ENCODE measurements at regions not wholly inside any gene's neighbourhood (a gene's known extent, or its start where the extent isn't known, plus 50 kb on each side); places are given as distances from the start of the nearest gene placed in this dataset.

DNA sequence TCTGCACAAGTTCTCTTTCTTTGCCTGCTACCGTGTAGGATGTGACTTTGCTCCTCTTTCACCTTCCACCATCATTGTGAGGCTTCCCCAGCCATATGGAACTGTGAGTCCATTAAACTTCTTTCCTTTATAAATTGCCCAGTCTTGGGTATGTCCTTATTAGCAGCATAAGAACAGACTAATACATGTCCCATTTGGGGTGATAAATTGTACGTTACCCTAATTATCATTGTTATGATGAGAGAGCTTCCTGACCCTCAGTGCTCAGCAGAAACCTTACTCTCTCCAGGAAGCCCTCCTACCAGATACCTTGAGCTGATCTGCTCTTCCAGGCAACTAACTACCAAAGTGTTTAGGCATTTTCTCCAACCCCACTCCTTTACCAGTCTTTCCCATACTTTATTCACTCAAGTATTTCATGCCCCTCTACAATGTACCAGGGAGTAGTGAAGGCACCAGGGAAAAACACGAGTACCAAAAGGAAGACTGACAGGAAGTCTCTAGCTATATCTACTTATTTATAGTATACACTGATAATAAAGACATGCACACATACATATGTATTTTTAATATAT, 196.2 kb downstream of the MYCN start:
- Histone ChIP-seq H3K4me3 (ENCODE audit: control insufficient read depth in 1 of 7, extremely low read depth in 1 of 7, insufficient read depth in 4 of 7, low read depth in 2 of 7, low read length in 6 of 7) (no peak overlapping the region), H3K27ac (ENCODE audit: insufficient read depth in 1 of 2, low read depth in 1 of 2, low read length in 2 of 2, poor library complexity in 1 of 2, severe bottlenecking in 2 of 2) (no peak overlapping the region), H3K27me3 (replicated peaks in 2 of 5; ENCODE audit: control insufficient read depth in 4 of 5, insufficient read depth in 5 of 5, low read length in 4 of 5) (no peaks in the 10 kb centered on the region), H3K36me3 (ENCODE audit: control insufficient read depth in 4 of 4, insufficient read depth in 4 of 4, low read length in 3 of 4) (no peaks in the 10 kb centered on the region), H3K4me1 (ENCODE audit: control extremely low read depth in 1 of 4, control insufficient read depth in 4 of 4, insufficient read depth in 4 of 4, low read length in 3 of 4) (no peaks in the 10 kb centered on the region), H3K9me3 (ENCODE audit: control extremely low read depth in 1 of 5, control insufficient read depth in 4 of 5, insufficient read depth in 2 of 5, low read depth in 1 of 5, low read length in 4 of 5) (no peaks in the 10 kb centered on the region)
- no peak for DNase-seq
- 100% methylated on average over 1 of the region's 3 CpGs for WGBS (ENCODE audit: insufficient coverage)
- ChIA-PET CTCF (no interaction called here), POLR2A (no interaction called here)

DNA sequence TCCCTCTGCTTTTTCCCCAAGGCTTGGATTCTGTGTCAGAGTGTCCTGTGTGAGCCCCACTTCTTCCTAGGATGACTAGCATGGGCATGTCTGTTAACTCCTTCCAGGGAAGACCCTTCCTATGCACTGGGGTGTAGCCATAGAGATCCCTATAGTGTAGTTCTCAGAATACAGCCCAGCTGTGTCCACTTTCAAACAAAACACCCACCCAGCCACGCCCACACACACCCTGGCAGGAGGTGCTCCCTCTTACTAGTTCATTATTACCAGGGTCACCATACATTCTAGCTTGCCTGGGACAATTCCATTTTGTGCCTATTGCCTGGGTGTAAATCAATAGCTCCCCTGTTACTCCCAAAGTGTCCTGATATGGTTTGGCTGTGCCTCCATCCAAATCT, 195.6 kb downstream of the MYCN start:
- Histone ChIP-seq H3K36me3 (ENCODE audit: control insufficient read depth in 4 of 4, insufficient read depth in 4 of 4, low read length in 3 of 4) (no peaks in the 10 kb centered on the region), H3K27ac (ENCODE audit: insufficient read depth in 1 of 2, low read depth in 1 of 2, low read length in 2 of 2, poor library complexity in 1 of 2, severe bottlenecking in 2 of 2) (no peak overlapping the region), H3K9me3 (ENCODE audit: control extremely low read depth in 1 of 5, control insufficient read depth in 4 of 5, insufficient read depth in 2 of 5, low read depth in 1 of 5, low read length in 4 of 5) (no peaks in the 10 kb centered on the region), H3K4me3 (ENCODE audit: control insufficient read depth in 1 of 7, extremely low read depth in 1 of 7, insufficient read depth in 4 of 7, low read depth in 2 of 7, low read length in 6 of 7) (no peak overlapping the region), H3K27me3 (replicated peaks in 2 of 5; ENCODE audit: control insufficient read depth in 4 of 5, insufficient read depth in 5 of 5, low read length in 4 of 5) (no peaks in the 10 kb centered on the region), H3K4me1 (ENCODE audit: control extremely low read depth in 1 of 4, control insufficient read depth in 4 of 4, insufficient read depth in 4 of 4, low read length in 3 of 4) (no peaks in the 10 kb centered on the region)
- CTCF ChIA-PET, result no interaction called here
- WGBS (ENCODE audit: insufficient coverage), result 83% methylated on average over 1 of the region's 1 CpG
- DNase-seq, result no peak
- POLR2A ChIA-PET, result no interaction called here

DNA sequence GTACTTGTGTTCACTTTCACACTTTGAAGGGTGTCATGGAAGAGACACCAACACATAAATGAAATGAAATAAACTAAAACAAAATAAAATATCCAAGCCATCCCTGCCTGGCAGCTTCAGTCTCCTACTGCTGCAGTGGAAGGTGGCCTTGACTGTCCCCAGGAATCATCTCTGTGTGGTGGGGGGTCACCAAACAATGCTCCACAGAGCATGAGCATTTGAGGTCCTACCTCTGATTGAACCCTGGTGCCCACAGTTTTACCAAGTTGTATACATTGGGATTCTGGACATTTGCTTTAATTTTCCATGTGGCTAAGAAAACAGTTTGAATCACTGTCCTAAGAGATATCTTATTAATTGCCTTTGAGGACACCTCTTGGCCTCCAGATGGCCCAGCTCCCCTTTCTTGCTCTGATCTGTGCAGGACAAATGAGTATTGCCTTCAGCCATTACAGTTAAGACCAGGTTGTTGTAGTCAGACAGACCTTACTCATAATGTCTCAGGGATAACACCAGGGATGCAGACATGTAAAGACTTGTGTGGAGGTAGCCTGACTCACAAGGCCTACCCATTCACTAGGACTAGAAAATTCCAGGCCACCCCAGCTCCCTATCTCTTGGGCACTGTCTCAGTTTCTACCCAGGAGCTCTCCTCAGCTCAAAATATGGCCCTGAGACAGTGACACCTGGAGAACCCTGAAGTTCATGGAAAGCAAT, 195.0 kb downstream of the MYCN start:
- Histone ChIP-seq H3K4me3 (ENCODE audit: control insufficient read depth in 1 of 7, extremely low read depth in 1 of 7, insufficient read depth in 4 of 7, low read depth in 2 of 7, low read length in 6 of 7) (no peak overlapping the region), H3K27ac (ENCODE audit: insufficient read depth in 1 of 2, low read depth in 1 of 2, low read length in 2 of 2, poor library complexity in 1 of 2, severe bottlenecking in 2 of 2) (no peak overlapping the region), H3K36me3 (ENCODE audit: control insufficient read depth in 4 of 4, insufficient read depth in 4 of 4, low read length in 3 of 4) (no peaks in the 10 kb centered on the region), H3K4me1 (ENCODE audit: control extremely low read depth in 1 of 4, control insufficient read depth in 4 of 4, insufficient read depth in 4 of 4, low read length in 3 of 4) (no peaks in the 10 kb centered on the region), H3K9me3 (ENCODE audit: control extremely low read depth in 1 of 5, control insufficient read depth in 4 of 5, insufficient read depth in 2 of 5, low read depth in 1 of 5, low read length in 4 of 5) (no peaks in the 10 kb centered on the region), H3K27me3 (replicated peaks in 2 of 5; ENCODE audit: control insufficient read depth in 4 of 5, insufficient read depth in 5 of 5, low read length in 4 of 5) (no peaks in the 10 kb centered on the region)
- CTCF ChIA-PET, result no interaction called here
- no peak for DNase-seq
- POLR2A ChIA-PET, result no interaction called here

DNA sequence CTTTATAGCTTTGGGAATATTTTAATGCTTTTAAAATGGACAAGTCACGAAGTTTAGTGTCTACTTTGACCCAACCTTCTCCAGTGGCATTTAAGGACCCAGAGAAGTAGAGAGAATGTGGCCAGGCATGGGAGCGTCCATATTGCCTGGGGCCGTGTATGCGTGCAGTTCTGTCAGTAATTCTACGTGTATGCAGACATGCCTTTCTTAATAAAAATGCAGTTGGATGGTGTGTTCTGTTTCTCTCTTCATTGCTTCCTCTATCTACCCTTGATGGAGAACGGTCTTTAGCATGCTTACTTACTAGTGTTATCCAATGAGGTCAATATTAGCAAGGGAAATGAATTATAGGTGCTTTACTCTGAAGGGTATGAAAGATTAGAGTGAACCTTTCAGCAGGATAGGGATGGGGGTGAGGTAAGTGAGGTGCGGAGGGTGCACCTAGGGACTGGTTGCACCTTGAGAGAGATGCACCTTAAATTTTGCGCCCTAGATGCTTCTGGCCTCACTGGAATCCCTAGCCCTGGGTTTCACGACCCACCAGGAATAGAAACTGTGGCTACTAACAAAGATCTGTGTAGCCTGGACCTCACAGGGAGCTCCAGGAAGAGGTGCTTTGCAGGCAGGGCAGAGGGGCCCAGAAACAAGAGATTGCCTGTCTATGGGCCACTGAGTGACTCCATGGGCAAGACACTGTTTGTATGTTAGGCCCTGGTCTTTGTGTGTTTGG, 194.3 kb downstream of the MYCN start:
- no peak for DNase-seq
- Histone ChIP-seq H3K4me1 (ENCODE audit: control extremely low read depth in 1 of 4, control insufficient read depth in 4 of 4, insufficient read depth in 4 of 4, low read length in 3 of 4) (no peaks in the 10 kb centered on the region), H3K36me3 (ENCODE audit: control insufficient read depth in 4 of 4, insufficient read depth in 4 of 4, low read length in 3 of 4) (no peaks in the 10 kb centered on the region), H3K27me3 (replicated peaks in 2 of 5; ENCODE audit: control insufficient read depth in 4 of 5, insufficient read depth in 5 of 5, low read length in 4 of 5) (no peaks in the 10 kb centered on the region), H3K27ac (ENCODE audit: insufficient read depth in 1 of 2, low read depth in 1 of 2, low read length in 2 of 2, poor library complexity in 1 of 2, severe bottlenecking in 2 of 2) (no peak overlapping the region), H3K4me3 (ENCODE audit: control insufficient read depth in 1 of 7, extremely low read depth in 1 of 7, insufficient read depth in 4 of 7, low read depth in 2 of 7, low read length in 6 of 7) (no peak overlapping the region), H3K9me3 (ENCODE audit: control extremely low read depth in 1 of 5, control insufficient read depth in 4 of 5, insufficient read depth in 2 of 5, low read depth in 1 of 5, low read length in 4 of 5) (no peaks in the 10 kb centered on the region)
- WGBS (ENCODE audit: insufficient coverage), result 94% methylated on average over 7 of the region's 9 CpGs
- ChIA-PET POLR2A (no interaction called here), CTCF (no interaction called here)

DNA sequence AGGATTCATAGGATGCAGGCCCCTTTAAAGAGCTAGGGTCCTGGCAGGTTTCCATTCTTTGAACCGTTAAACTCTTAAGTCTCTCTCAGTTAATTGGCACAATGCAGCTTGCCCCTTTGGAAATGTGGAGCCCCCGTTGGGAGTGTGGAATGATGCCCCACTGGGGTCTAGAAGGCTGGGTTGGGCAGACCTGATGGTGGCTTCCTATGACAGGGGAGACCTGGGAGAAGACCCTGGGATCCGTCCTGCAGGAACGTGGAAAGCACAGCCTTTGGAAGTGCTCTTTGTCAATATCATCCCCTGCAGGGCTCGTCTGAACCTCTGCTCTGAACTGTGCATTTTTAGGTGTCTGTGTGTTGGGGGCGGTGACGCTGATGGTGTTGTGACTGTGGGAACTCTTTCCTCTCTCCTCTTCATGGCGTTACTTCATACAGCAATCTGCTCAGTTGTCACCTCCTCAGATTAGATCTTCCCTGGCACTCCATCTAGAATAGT, 190.6 kb downstream of the MYCN start:
- Histone ChIP-seq H3K4me1 (ENCODE audit: control extremely low read depth in 1 of 4, control insufficient read depth in 4 of 4, insufficient read depth in 4 of 4, low read length in 3 of 4) (no peaks in the 10 kb centered on the region), H3K27me3 (replicated peaks in 2 of 5; ENCODE audit: control insufficient read depth in 4 of 5, insufficient read depth in 5 of 5, low read length in 4 of 5) (peaks cover 0 to 2% (median 0%) of the 10 kb centered on the region in 5 experiments), H3K9me3 (ENCODE audit: control extremely low read depth in 1 of 5, control insufficient read depth in 4 of 5, insufficient read depth in 2 of 5, low read depth in 1 of 5, low read length in 4 of 5) (no peaks in the 10 kb centered on the region), H3K36me3 (ENCODE audit: control insufficient read depth in 4 of 4, insufficient read depth in 4 of 4, low read length in 3 of 4) (no peaks in the 10 kb centered on the region), H3K4me3 (ENCODE audit: control insufficient read depth in 1 of 7, extremely low read depth in 1 of 7, insufficient read depth in 4 of 7, low read depth in 2 of 7, low read length in 6 of 7) (no peak overlapping the region), H3K27ac (ENCODE audit: insufficient read depth in 1 of 2, low read depth in 1 of 2, low read length in 2 of 2, poor library complexity in 1 of 2, severe bottlenecking in 2 of 2) (no peak overlapping the region)
- WGBS (ENCODE audit: insufficient coverage), result 100% methylated on average over 5 of the region's 8 CpGs
- ChIA-PET POLR2A (interaction anchor here (0.6 kb wide), 1 partner anchor 154 kb away, joined by 3 read pairs; no protein-coding TSS in a partner anchor), CTCF (no interaction called here)
- DNase-seq, result no peak

DNA sequence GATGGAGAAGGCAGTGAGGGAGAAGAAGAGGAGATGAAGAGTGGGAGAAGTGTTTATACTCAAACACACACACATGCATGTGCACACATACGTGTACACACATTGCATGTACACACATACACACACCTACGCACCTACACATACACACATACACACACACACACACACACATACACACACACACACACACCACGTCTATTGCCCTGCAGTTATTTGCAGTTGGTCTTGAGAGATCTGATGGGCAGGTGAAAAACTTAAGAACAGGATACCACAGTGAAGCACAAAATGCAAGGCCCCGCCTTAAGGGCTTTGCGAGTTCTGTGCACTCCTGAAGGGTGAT, 190.2 kb downstream of the MYCN start:
- H3K36me3 ChIP-seq (ENCODE audit: control insufficient read depth in 4 of 4, insufficient read depth in 4 of 4, low read length in 3 of 4), result no peaks in the 10 kb centered on the region
- H3K27me3 ChIP-seq (replicated peaks in 2 of 5; ENCODE audit: control insufficient read depth in 4 of 5, insufficient read depth in 5 of 5, low read length in 4 of 5), result peaks cover 0 to 2% (median 0%) of the 10 kb centered on the region in 5 experiments
- DNase-seq, result no peak
- POLR2A ChIA-PET, result interaction anchor here (0.6 kb wide), 1 partner anchor 155 kb away, joined by 3 read pairs; no protein-coding TSS in a partner anchor
- H3K27ac ChIP-seq (ENCODE audit: insufficient read depth in 1 of 2, low read depth in 1 of 2, low read length in 2 of 2, poor library complexity in 1 of 2, severe bottlenecking in 2 of 2), result no peak overlapping the region
- WGBS (ENCODE audit: insufficient coverage), result 100% methylated on average over 2 of the region's 5 CpGs
- no peaks in the 10 kb centered on the region for H3K4me1 ChIP-seq (ENCODE audit: control extremely low read depth in 1 of 4, control insufficient read depth in 4 of 4, insufficient read depth in 4 of 4, low read length in 3 of 4)
- H3K9me3 ChIP-seq (ENCODE audit: control extremely low read depth in 1 of 5, control insufficient read depth in 4 of 5, insufficient read depth in 2 of 5, low read depth in 1 of 5, low read length in 4 of 5), result no peaks in the 10 kb centered on the region
- CTCF ChIA-PET, result no interaction called here
- no peak overlapping the region for H3K4me3 ChIP-seq (ENCODE audit: control insufficient read depth in 1 of 7, extremely low read depth in 1 of 7, insufficient read depth in 4 of 7, low read depth in 2 of 7, low read length in 6 of 7)

Measured in common myeloid progenitor, CD34-positive (primary cell).